OCI-LY1 (cell line): ENCODE measurements at regions not wholly inside any gene's neighbourhood (a gene's known extent, or its start where the extent isn't known, plus 50 kb on each side); places are given as distances from the start of the nearest gene placed in this dataset.

Experiments
- H2AFZ ChIP-seq: fragments of 200-600 bp; sonication (generic), shearing (Covaris generic); 2 replicates; pipeline ENCODE4 v1.6.0; 2014; ENCODE audit warnings: antibody characterized with exemption, mild to moderate bottlenecking, low read length
- H3F3A ChIP-seq: fragments of 200-600 bp; sonication (generic), shearing (Covaris generic); 2 replicates; pipeline ENCODE4 v1.6.0; 2014; ENCODE audit warnings: mild to moderate bottlenecking, antibody characterized with exemption, low read length, moderate library complexity; ENCODE audit not compliant: insufficient read depth
- H3K27ac ChIP-seq: fragments of 200-600 bp; sonication (generic); 2 replicates; pipeline ENCODE4 v1.5.1; 2014; ENCODE audit warnings: low read length, mixed run types, mild to moderate bottlenecking, low read depth; ENCODE audit not compliant: poor library complexity, severe bottlenecking
- H3K27me3 ChIP-seq: fragments of 200-600 bp; sonication (generic); 2 replicates; pipeline ENCODE4 v1.6.0; 2014; ENCODE audit warnings: antibody characterized with exemption, mild to moderate bottlenecking, low read length, moderate library complexity; ENCODE audit not compliant: insufficient read depth
- H3K36me3 ChIP-seq: fragments of 200-600 bp; sonication (generic); 2 replicates; pipeline ENCODE4 v1.6.1; 2014; ENCODE audit warnings: mild to moderate bottlenecking, antibody characterized with exemption, low read length, moderate library complexity, mixed read lengths; ENCODE audit not compliant: insufficient read depth
- H3K4me1 ChIP-seq: fragments of 200-600 bp; sonication (generic); 2 replicates; pipeline ENCODE4 v1.5.1; 2014; ENCODE audit warnings: mild to moderate bottlenecking, low read length, moderate library complexity; ENCODE audit not compliant: insufficient read depth, severe bottlenecking
- H3K4me2 ChIP-seq: fragments of 200-600 bp; sonication (generic), shearing (Covaris generic); 2 replicates; pipeline ENCODE4 v1.6.1; 2014; ENCODE audit warnings: low read length
- H3K4me3 ChIP-seq: fragments of 200-600 bp; sonication (generic); 2 replicates; pipeline ENCODE4 v1.5.1; 2014; ENCODE audit warnings: low read length, low read depth, mild to moderate bottlenecking, mixed read lengths; ENCODE audit not compliant: poor library complexity, severe bottlenecking
- H3K79me2 ChIP-seq: fragments of 200-600 bp; shearing (Covaris generic); 2 replicates; pipeline ENCODE4 v1.6.1; 2016; ENCODE audit warnings: mixed run types, low read length, mixed read lengths; ENCODE audit not compliant: insufficient read depth
- H3K9ac ChIP-seq: fragments of 200-600 bp; sonication (generic), shearing (Covaris generic); 2 replicates; pipeline ENCODE4 v1.6.1; 2014; ENCODE audit warnings: mild to moderate bottlenecking, low read length, mixed read lengths
- H3K9me2 ChIP-seq: fragments of 200-600 bp; sonication (generic), shearing (Covaris generic); 2 replicates; pipeline ENCODE4 v1.6.1; 2014; ENCODE audit warnings: low read depth, mild to moderate bottlenecking, low read length, mixed read lengths
- H3K9me3 ChIP-seq: fragments of 200-600 bp; shearing (Covaris generic); 2 replicates; pipeline ENCODE4 v1.6.1; 2014; ENCODE audit warnings: low read length, mixed read lengths
- H4K20me1 ChIP-seq: fragments of 200-600 bp; sonication (generic), shearing (Covaris generic); 2 replicates; pipeline ENCODE4 v1.6.0; 2016; ENCODE audit warnings: mild to moderate bottlenecking, low read length; ENCODE audit not compliant: insufficient read depth
- CTCF ChIP-seq: fragments of 200-600 bp; sonication (generic), shearing (Covaris generic); IDR thresholded peaks from 2 replicates; pipeline ENCODE4 v1.5.1; 2017; ENCODE audit warnings: mild to moderate bottlenecking, antibody characterized with exemption, low read length, moderate library complexity, mixed read lengths
- EZH2 ChIP-seq: fragments of 200-600 bp; sonication (generic), shearing (Covaris generic); IDR thresholded peaks from 2 replicates; pipeline ENCODE4 v1.8.0; 2017; ENCODE audit warnings: borderline replicate concordance, mixed run types, mild to moderate bottlenecking, antibody characterized with exemption, low read length, moderate library complexity, mixed read lengths

GRCh38 chr5:52577546-52577945 is 210.2 kb upstream of the ITGA1 start:
- Histone ChIP-seq H3K9ac (no peak overlapping the region), H3K27me3 (no peaks in the 10 kb centered on the region), H3K4me1 (no peaks in the 10 kb centered on the region), H3K9me3 (no peaks in the 10 kb centered on the region), H4K20me1 (no peaks in the 10 kb centered on the region), H3F3A (no peaks in the 10 kb centered on the region), H2AFZ (no peak overlapping the region), H3K79me2 (no peaks in the 10 kb centered on the region), H3K27ac (no peak overlapping the region), H3K36me3 (no peaks in the 10 kb centered on the region), H3K9me2 (no peaks in the 10 kb centered on the region), H3K4me2 (no peak overlapping the region), H3K4me3 (no peak overlapping the region)
- TF ChIP-seq CTCF (no peak), EZH2 (no peak)

- Histone ChIP-seq H4K20me1 (no peaks in the 10 kb centered on the region), H2AFZ (no peak overlapping the region), H3K9ac (no peak overlapping the region), H3K27me3 (no peaks in the 10 kb centered on the region), H3K79me2 (no peaks in the 10 kb centered on the region), H3F3A (no peaks in the 10 kb centered on the region), H3K9me2 (no peaks in the 10 kb centered on the region), H3K9me3 (no peaks in the 10 kb centered on the region), H3K4me1 (no peaks in the 10 kb centered on the region), H3K4me2 (no peak overlapping the region), H3K4me3 (no peak overlapping the region), H3K36me3 (no peaks in the 10 kb centered on the region), H3K27ac (no peak overlapping the region)
- TF ChIP-seq CTCF, result no peak
- no peak for TF ChIP-seq EZH2
Measured at GRCh38 chr5:52579391-52579790, 208.3 kb upstream of the ITGA1 start.

- Histone ChIP-seq H3F3A (no peaks in the 10 kb centered on the region), H3K9me2 (no peaks in the 10 kb centered on the region), H3K4me2 (no peak overlapping the region), H3K9me3 (no peaks in the 10 kb centered on the region), H3K4me3 (no peak overlapping the region), H3K36me3 (no peaks in the 10 kb centered on the region), H3K4me1 (no peaks in the 10 kb centered on the region), H3K79me2 (no peaks in the 10 kb centered on the region), H2AFZ (no peak overlapping the region), H3K27me3 (no peaks in the 10 kb centered on the region), H3K27ac (no peak overlapping the region), H3K9ac (no peak overlapping the region), H4K20me1 (no peaks in the 10 kb centered on the region)
- TF ChIP-seq CTCF (no peak), EZH2 (no peak)
Measured at GRCh38 chr5:52580921-52581320, 206.8 kb upstream of the ITGA1 start.
